ENCODE measurements at regions not wholly inside any gene's neighbourhood (a gene's known extent, or its start where the extent isn't known, plus 50 kb on each side); places are given as distances from the start of the nearest gene placed in this dataset.

DNA sequence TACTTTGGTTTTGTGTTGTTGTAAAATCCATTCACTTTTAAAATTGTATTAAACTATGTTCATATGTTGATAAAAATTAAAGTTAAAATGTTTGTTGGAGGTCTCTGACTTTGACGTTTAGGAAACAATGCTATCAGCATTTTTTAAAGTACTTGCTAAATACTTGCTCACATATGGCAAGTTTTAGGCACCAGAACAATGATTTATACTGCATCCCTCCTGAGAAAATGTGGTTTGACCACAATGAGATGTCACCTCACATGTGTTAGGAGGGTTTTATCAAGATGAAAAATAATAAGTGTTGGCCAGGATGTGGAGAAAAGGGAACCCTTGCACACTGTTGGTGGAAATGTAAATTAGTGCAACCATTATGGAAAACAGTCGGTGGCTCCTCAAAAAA, 180.8 kb downstream of the HSD17B3 start:
- Histone ChIP-seq H3K4me2 (ENCODE audit: low read length) (no peak overlapping the region), H3K9me3 (ENCODE audit: low read length) (no peaks in the 10 kb centered on the region), H2AFZ (ENCODE audit: low read length) (no peak overlapping the region), H3K79me2 (ENCODE audit: insufficient read depth, low read depth, low read length) (no peaks in the 10 kb centered on the region), H3K27ac (ENCODE audit: low read depth, low read length, poor library complexity, severe bottlenecking) (no peak overlapping the region), H3K9me2 (ENCODE audit: insufficient read depth, low read length) (no peaks in the 10 kb centered on the region), H3K36me3 (ENCODE audit: insufficient read depth, low read length) (no peaks in the 10 kb centered on the region), H3K4me1 (ENCODE audit: insufficient read depth, low read length, poor library complexity, severe bottlenecking) (no peaks in the 10 kb centered on the region), H4K20me1 (ENCODE audit: insufficient read depth, low read length) (no peaks in the 10 kb centered on the region), H3K4me3 (ENCODE audit: low read depth, low read length, poor library complexity, severe bottlenecking) (no peak overlapping the region)
- BruUV-seq (replicated peaks), result no TSS peak
- no peak for TF ChIP-seq CTCF (conservative IDR thresholded peaks at IDR 0.05; ENCODE audit: low read length)
- TF ChIP-seq EZH2phosphoT487 (IDR thresholded peaks at IDR 0.05; ENCODE audit: borderline replicate concordance, low read depth, low read length), result no peak
- ChIA-PET POLR2A (no interaction called here), CTCF (ENCODE audit: unreplicated experiment) (no interaction called here)
- intact Hi-C loops (cut with micrococcal nuclease; ENCODE audit: unreplicated experiment), result no loop called here
- no peak for DNase-seq (ENCODE audit: low spot score)

- intact Hi-C loops (cut with micrococcal nuclease; ENCODE audit: unreplicated experiment), result no loop called here
- Histone ChIP-seq H3K27ac (ENCODE audit: low read depth, low read length, poor library complexity, severe bottlenecking) (no peak overlapping the region), H3K36me3 (ENCODE audit: insufficient read depth, low read length) (no peaks in the 10 kb centered on the region), H3K9me3 (ENCODE audit: low read length) (no peaks in the 10 kb centered on the region), H2AFZ (ENCODE audit: low read length) (no peak overlapping the region), H3K4me1 (ENCODE audit: insufficient read depth, low read length, poor library complexity, severe bottlenecking) (no peaks in the 10 kb centered on the region), H4K20me1 (ENCODE audit: insufficient read depth, low read length) (no peaks in the 10 kb centered on the region), H3K79me2 (ENCODE audit: insufficient read depth, low read depth, low read length) (no peaks in the 10 kb centered on the region), H3K9me2 (ENCODE audit: insufficient read depth, low read length) (no peaks in the 10 kb centered on the region), H3K4me2 (ENCODE audit: low read length) (no peak overlapping the region), H3K4me3 (ENCODE audit: low read depth, low read length, poor library complexity, severe bottlenecking) (no peak overlapping the region)
- ChIA-PET CTCF (ENCODE audit: unreplicated experiment) (no interaction called here), POLR2A (no interaction called here)
- TF ChIP-seq CTCF (conservative IDR thresholded peaks at IDR 0.05; ENCODE audit: low read length) (no peak), EZH2phosphoT487 (IDR thresholded peaks at IDR 0.05; ENCODE audit: borderline replicate concordance, low read depth, low read length) (no peak)
- no TSS peak for BruUV-seq (replicated peaks)
- no peak for DNase-seq (ENCODE audit: low spot score)
Measured at GRCh38 chr9:96117398-96118080, 184.4 kb downstream of the HSD17B3 start.

DNA sequence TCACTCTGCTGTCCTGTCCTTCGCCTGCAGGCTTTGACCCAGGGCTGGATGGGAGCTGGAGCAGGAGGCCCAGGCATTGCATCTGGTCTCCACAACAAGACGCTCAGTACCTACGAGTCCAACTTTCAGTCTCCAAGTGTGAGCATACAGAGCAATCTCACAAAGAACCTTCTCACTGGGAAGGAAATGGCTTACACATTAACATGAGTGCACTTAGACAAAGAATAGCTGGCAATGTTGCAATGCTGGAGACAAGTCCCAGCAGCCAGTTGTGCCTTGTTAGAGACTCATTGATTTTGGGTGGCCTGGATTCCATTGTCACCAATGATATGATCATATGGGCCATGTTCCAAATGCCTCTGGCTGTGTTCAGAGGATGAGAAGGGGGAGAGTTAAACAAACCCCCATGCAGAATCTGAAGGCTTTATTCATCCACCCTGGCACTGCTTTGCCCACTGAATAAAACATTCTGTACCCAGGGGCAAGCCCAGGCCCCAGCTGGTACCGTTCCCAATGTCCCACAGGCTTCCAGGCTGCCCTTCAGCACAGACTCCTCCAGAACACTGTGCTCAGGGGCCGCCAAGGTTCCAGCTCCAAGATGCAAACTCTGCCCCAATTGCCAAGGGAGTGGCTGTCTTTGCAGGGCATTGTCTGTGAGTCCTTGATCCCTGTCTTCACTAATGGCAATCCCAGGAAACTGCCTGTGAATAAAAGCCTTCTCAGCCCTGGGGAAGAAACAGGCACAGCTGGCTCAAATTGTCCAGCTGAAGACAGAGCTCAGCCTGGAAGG, 185.5 kb downstream of the HSD17B3 start:
- Histone ChIP-seq H3K9me2 (ENCODE audit: insufficient read depth, low read length) (no peaks in the 10 kb centered on the region), H3K9me3 (ENCODE audit: low read length) (no peaks in the 10 kb centered on the region), H4K20me1 (ENCODE audit: insufficient read depth, low read length) (no peaks in the 10 kb centered on the region), H3K4me3 (ENCODE audit: low read depth, low read length, poor library complexity, severe bottlenecking) (no peak overlapping the region), H3K4me1 (ENCODE audit: insufficient read depth, low read length, poor library complexity, severe bottlenecking) (no peaks in the 10 kb centered on the region), H3K4me2 (ENCODE audit: low read length) (no peak overlapping the region), H3K36me3 (ENCODE audit: insufficient read depth, low read length) (no peaks in the 10 kb centered on the region), H2AFZ (ENCODE audit: low read length) (no peak overlapping the region), H3K27ac (ENCODE audit: low read depth, low read length, poor library complexity, severe bottlenecking) (no peak overlapping the region), H3K79me2 (ENCODE audit: insufficient read depth, low read depth, low read length) (no peaks in the 10 kb centered on the region)
- ChIA-PET CTCF (ENCODE audit: unreplicated experiment) (interaction anchor here (0.6 kb wide), 1 partner anchor 285 kb away, joined by 3 read pairs; no protein-coding TSS in a partner anchor), POLR2A (no interaction called here)
- no peak for DNase-seq (ENCODE audit: low spot score)
- TF ChIP-seq EZH2phosphoT487 (IDR thresholded peaks at IDR 0.05; ENCODE audit: borderline replicate concordance, low read depth, low read length) (no peak), CTCF (conservative IDR thresholded peaks at IDR 0.05; ENCODE audit: low read length) (no peak)
- intact Hi-C loops (cut with micrococcal nuclease; ENCODE audit: unreplicated experiment), result no loop called here
- no TSS peak for BruUV-seq (replicated peaks)
